ENCODE measurements at regions not wholly inside any gene's neighbourhood (a gene's known extent, or its start where the extent isn't known, plus 50 kb on each side); places are given as distances from the start of the nearest gene placed in this dataset.

- no peak for DNase-seq (ENCODE audit: low read depth)
- TF ChIP-seq CTCF (IDR thresholded peaks at IDR 0.05; ENCODE audit: insufficient read depth, low read depth, low read length) = no peak
- no peak overlapping the region for H3K4me3 ChIP-seq (ENCODE audit: low read depth, low read length)
Observed at GRCh38 chr2:41908349-41908748, 139.5 kb upstream of the PKDCC start.

- no peak overlapping the region for H3K4me3 ChIP-seq (ENCODE audit: low read depth, low read length)
- peak; percentile 45 for DNase-seq (ENCODE audit: low read depth)
- no peak for TF ChIP-seq CTCF (IDR thresholded peaks at IDR 0.05; ENCODE audit: insufficient read depth, low read depth, low read length)
Observed at GRCh38 chr2:41909584-41909983, 138.2 kb upstream of the PKDCC start.

- no peak for TF ChIP-seq CTCF (IDR thresholded peaks at IDR 0.05; ENCODE audit: insufficient read depth, low read depth, low read length)
- H3K4me3 ChIP-seq (ENCODE audit: low read depth, low read length) = no peak overlapping the region
- DNase-seq (ENCODE audit: low read depth) = no peak
Observed at GRCh38 chr2:41910126-41910525, 137.7 kb upstream of the PKDCC start.

- no peak for TF ChIP-seq CTCF (IDR thresholded peaks at IDR 0.05; ENCODE audit: insufficient read depth, low read depth, low read length)
- H3K4me3 ChIP-seq (ENCODE audit: low read depth, low read length) = no peak overlapping the region
- no peak for DNase-seq (ENCODE audit: low read depth)
Observed at GRCh38 chr2:41911033-41911432, 136.8 kb upstream of the PKDCC start.

- no peak overlapping the region for H3K4me3 ChIP-seq (ENCODE audit: low read depth, low read length)
- TF ChIP-seq CTCF (IDR thresholded peaks at IDR 0.05; ENCODE audit: insufficient read depth, low read depth, low read length) = no peak
- DNase-seq (ENCODE audit: low read depth) = no peak
Observed at GRCh38 chr2:41912337-41912736, 135.5 kb upstream of the PKDCC start.

- DNase-seq (ENCODE audit: low read depth) = no peak
- TF ChIP-seq CTCF (IDR thresholded peaks at IDR 0.05; ENCODE audit: insufficient read depth, low read depth, low read length) = no peak
- no peak overlapping the region for H3K4me3 ChIP-seq (ENCODE audit: low read depth, low read length)
Observed at GRCh38 chr2:41912776-41913175, 135.0 kb upstream of the PKDCC start.

GRCh38 chr2:41913311-41913710 lies 134.5 kb upstream of the PKDCC start:
- H3K4me3 ChIP-seq (ENCODE audit: low read depth, low read length) = no peak overlapping the region
- no peak for TF ChIP-seq CTCF (IDR thresholded peaks at IDR 0.05; ENCODE audit: insufficient read depth, low read depth, low read length)

More at GRCh38 chr2:41913311-41913710, 134.5 kb upstream of the PKDCC start:
- peak; percentile 70 for DNase-seq (ENCODE audit: low read depth)

All from fibroblast of villous mesenchyme (primary cell).